ENCODE measurements at regions not wholly inside any gene's neighbourhood (a gene's known extent, or its start where the extent isn't known, plus 50 kb on each side); places are given as distances from the start of the nearest gene placed in this dataset.
"Not testable (repeated sequence)": the region's sequence is repeated elsewhere in the genome, so short reads cannot be mapped to it uniquely, and the experiment has no call there.

DNA sequence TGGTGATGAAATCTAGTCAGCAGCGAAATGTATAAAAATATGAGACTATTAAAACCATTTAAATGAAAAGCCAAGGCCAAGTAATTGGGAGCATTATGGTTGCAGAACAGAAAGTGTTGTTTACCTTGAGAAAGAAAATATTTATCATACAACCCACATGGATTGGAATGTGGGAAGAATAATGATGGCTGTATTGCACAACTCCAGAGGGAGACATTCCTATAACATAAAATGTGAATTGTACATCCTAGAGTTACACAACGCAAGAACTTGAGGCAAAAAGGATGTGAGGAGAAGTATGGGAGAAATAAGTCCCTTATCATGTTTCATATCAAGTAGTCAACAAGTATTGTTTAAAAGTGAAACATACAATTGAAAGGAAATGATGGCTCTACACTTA, 1014.0 kb upstream of the SEMA6A start:
- H3K4me3 ChIP-seq (ENCODE audit: low read length) = no peak overlapping the region
- no peaks in the 10 kb centered on the region for H3K27me3 ChIP-seq (ENCODE audit: control insufficient read depth, insufficient read depth, low read length)
- H3K9me3 ChIP-seq (ENCODE audit: control insufficient read depth, low read depth, low read length) = no peaks in the 10 kb centered on the region
- no peaks in the 10 kb centered on the region for H3K36me3 ChIP-seq (ENCODE audit: control insufficient read depth, low read depth, low read length)
- H3K4me1 ChIP-seq (ENCODE audit: control insufficient read depth, low read depth, low read length) = peaks cover 9% of the 10 kb centered on the region
- no peak overlapping the region for H3K9ac ChIP-seq (ENCODE audit: low read length)
- no peak overlapping the region for H3K27ac ChIP-seq (ENCODE audit: low read length)

DNA sequence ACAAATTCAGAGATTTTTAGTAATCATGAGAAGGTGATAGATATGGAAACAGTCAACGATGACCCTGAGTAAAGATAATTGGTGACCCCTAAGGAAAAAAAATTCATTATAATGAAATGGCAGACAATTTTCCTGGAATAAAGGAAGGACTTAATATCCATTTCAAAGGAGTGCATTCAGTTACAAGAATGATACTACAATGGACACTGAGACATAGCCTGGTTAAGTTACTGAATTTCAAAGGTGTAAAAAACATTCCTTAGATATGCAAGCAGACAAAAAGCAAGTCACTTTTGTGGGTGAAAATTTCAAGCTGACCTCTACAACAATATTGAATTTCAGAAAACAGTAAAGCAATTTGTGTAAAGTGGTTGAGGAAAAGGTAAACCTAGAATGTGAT, 1012.5 kb upstream of the SEMA6A start:
- H3K9ac ChIP-seq (ENCODE audit: low read length) = no peak overlapping the region
- no peak overlapping the region for H3K27ac ChIP-seq (ENCODE audit: low read length)
- H3K27me3 ChIP-seq (ENCODE audit: control insufficient read depth, insufficient read depth, low read length) = no peaks in the 10 kb centered on the region
- no peaks in the 10 kb centered on the region for H3K9me3 ChIP-seq (ENCODE audit: control insufficient read depth, low read depth, low read length)
- no peaks in the 10 kb centered on the region for H3K36me3 ChIP-seq (ENCODE audit: control insufficient read depth, low read depth, low read length)
- H3K4me1 ChIP-seq (ENCODE audit: control insufficient read depth, low read depth, low read length) = peaks cover 9% of the 10 kb centered on the region
- no peak overlapping the region for H3K4me3 ChIP-seq (ENCODE audit: low read length)

DNA sequence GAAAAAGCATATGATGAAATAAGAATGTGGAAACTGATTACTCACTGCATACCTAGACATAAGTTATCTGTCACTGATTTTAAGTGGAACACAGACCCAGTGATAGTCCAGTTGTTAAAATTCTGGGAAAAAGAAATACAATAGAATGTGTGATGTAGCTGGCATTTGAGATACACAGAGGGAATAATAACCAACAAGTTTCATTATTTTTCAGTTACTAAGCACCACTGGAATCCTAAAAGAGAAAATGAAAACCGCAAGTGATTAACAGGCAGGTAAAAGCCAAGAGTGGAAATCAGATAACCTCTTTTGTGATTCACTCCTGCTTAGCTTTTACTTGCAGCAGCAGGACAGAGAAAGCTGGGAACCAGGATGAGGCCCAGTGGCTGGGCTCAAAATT, 994.0 kb upstream of the SEMA6A start:
- Histone ChIP-seq H3K4me1 (ENCODE audit: control insufficient read depth, low read depth, low read length) (peaks cover 4% of the 10 kb centered on the region), H3K9ac (ENCODE audit: low read length) (no peak overlapping the region), H3K4me3 (ENCODE audit: low read length) (no peak overlapping the region), H3K27ac (ENCODE audit: low read length) (no peak overlapping the region), H3K27me3 (ENCODE audit: control insufficient read depth, insufficient read depth, low read length) (no peaks in the 10 kb centered on the region), H3K9me3 (ENCODE audit: control insufficient read depth, low read depth, low read length) (no peaks in the 10 kb centered on the region), H3K36me3 (ENCODE audit: control insufficient read depth, low read depth, low read length) (no peaks in the 10 kb centered on the region)

DNA sequence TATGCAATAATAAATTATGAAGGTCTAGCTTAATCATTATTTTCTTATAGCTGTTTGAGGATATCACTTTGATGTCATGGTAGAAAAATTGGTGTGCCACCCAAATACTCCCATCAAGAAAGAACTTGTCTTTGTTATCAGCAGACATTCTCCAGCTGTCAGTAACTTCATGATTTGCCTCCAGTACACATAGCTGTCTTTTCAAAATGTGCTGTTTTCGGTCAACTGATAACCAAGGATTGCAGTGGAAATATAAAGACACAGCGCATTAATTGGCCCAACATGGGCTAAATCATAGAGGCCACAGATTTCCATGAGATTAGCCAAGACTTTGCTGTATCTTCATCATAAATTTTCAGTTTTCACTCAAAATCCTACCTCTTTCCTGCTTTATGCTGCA, 993.5 kb upstream of the SEMA6A start:
- peaks cover 4% of the 10 kb centered on the region for H3K4me1 ChIP-seq (ENCODE audit: control insufficient read depth, low read depth, low read length)

DNA sequence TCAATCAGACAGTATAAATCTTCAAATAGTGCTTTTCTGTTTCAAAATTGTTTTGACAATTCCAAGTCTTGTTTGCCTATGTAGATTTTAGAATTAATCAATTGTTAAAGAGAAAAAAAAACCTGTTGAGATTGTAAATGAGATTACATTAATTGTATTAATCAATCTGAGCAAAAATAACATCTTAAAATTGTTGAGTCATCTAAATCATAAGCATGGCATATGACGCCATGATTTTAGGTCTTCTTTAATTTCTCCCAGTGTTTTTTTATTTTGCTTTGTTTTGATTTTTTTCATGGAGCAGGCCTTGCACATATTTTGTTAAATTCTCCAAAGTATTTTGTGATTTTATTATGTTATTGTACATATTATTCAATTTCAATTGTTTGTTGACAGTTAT, 988.0 kb upstream of the SEMA6A start:
- Histone ChIP-seq H3K4me1 (ENCODE audit: control insufficient read depth, low read depth, low read length) (no peaks in the 10 kb centered on the region), H3K27me3 (ENCODE audit: control insufficient read depth, insufficient read depth, low read length) (no peaks in the 10 kb centered on the region), H3K9ac (ENCODE audit: low read length) (no peak overlapping the region), H3K27ac (ENCODE audit: low read length) (no peak overlapping the region), H3K4me3 (ENCODE audit: low read length) (no peak overlapping the region), H3K9me3 (ENCODE audit: control insufficient read depth, low read depth, low read length) (no peaks in the 10 kb centered on the region), H3K36me3 (ENCODE audit: control insufficient read depth, low read depth, low read length) (no peaks in the 10 kb centered on the region)

More for the DNA sequence above, 993.5 kb upstream of the SEMA6A start:
- no peak overlapping the region for H3K27ac ChIP-seq (ENCODE audit: low read length)
- H3K27me3 ChIP-seq (ENCODE audit: control insufficient read depth, insufficient read depth, low read length) = no peaks in the 10 kb centered on the region
- H3K4me3 ChIP-seq (ENCODE audit: low read length) = no peak overlapping the region
- no peaks in the 10 kb centered on the region for H3K36me3 ChIP-seq (ENCODE audit: control insufficient read depth, low read depth, low read length)
- no peak overlapping the region for H3K9ac ChIP-seq (ENCODE audit: low read length)
- H3K9me3 ChIP-seq (ENCODE audit: control insufficient read depth, low read depth, low read length) = no peaks in the 10 kb centered on the region

DNA sequence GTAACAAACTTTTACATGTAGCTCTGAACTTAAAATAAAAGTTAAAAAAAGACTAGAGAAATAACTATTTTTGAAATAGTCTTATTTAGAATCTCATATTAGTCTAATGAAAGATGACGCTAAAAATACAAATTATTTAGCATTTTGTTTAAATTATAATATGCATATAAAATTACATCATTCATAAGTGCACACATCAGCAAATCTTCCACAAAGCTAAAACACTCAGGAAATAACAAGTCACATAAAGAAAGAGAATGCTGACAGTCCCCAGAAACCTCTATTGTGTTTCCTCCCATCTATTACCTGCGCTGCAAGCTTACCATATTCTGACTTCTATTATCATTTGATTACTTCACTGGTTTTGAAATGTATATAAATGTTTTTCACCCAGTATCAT, 986.9 kb upstream of the SEMA6A start:
- Histone ChIP-seq H3K9me3 (ENCODE audit: control insufficient read depth, low read depth, low read length) (no peaks in the 10 kb centered on the region), H3K27me3 (ENCODE audit: control insufficient read depth, insufficient read depth, low read length) (no peaks in the 10 kb centered on the region), H3K4me3 (ENCODE audit: low read length) (no peak overlapping the region), H3K9ac (ENCODE audit: low read length) (no peak overlapping the region), H3K36me3 (ENCODE audit: control insufficient read depth, low read depth, low read length) (no peaks in the 10 kb centered on the region), H3K27ac (ENCODE audit: low read length) (no peak overlapping the region), H3K4me1 (ENCODE audit: control insufficient read depth, low read depth, low read length) (no peaks in the 10 kb centered on the region)

DNA sequence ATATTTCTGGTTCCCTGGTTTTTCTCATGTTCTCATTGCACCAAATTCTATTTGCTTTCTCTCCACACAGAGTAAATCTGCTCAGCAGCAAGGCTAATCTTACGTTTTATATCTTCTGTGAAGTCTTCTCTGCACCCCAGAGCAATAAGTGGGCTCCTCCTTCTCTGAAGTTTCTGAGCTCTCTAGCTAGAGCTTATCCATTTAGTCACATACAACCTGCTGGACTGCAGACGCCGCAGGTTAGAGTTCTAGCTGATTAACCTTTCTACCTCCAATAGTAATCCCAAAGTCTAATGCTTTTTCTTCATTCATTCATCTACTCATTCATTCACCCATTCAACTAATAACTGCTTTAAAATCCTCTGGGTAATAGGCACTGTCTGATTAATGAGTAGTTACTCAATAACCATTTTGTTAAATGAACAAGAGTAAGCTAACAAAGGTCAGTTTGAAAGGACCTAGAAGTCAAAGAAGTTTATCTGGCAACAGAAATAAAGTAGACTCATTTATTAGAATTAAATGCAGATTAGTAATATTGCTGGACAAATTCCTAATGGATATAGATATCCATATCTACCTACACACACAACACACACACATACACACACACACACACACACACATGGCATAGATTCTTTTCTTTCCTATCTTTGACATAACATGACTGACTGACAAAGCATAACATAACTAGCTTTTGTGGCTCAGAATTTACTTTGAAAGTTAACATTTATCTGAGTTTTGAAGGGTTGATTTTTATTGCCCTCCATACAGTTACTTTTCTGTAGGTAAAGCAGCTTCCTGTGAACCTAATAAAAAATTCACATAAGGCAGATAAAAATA, 984.6 kb upstream of the SEMA6A start:
- no peak overlapping the region for H3K4me3 ChIP-seq (ENCODE audit: low read length)
- H3K9ac ChIP-seq (ENCODE audit: low read length) = no peak overlapping the region
- no peaks in the 10 kb centered on the region for H3K4me1 ChIP-seq (ENCODE audit: control insufficient read depth, low read depth, low read length)
- H3K27me3 ChIP-seq (ENCODE audit: control insufficient read depth, insufficient read depth, low read length) = no peaks in the 10 kb centered on the region
- H3K27ac ChIP-seq (ENCODE audit: low read length) = no peak overlapping the region
- no peaks in the 10 kb centered on the region for H3K9me3 ChIP-seq (ENCODE audit: control insufficient read depth, low read depth, low read length)
- no peaks in the 10 kb centered on the region for H3K36me3 ChIP-seq (ENCODE audit: control insufficient read depth, low read depth, low read length)

DNA sequence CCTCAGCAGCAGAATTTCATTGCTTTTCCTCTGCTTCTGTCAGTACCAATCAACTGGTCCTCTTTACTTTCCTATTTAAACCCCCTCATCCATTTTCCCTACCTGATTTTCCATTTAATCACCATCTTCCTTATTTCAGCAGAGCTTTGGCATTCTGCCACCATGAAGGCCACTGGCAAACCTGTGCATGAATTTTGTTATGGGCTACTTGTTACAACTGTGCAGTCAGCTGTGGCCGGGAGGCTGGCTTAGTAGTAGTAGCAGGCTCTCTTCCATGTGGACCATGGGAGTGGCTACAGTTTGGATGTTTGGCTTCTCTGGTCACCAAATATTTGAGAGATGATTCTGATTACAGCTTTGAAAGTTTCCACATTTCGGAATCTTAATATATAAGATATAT, 976.6 kb upstream of the SEMA6A start:
- H3K4me3 ChIP-seq (ENCODE audit: low read length) = no peak overlapping the region
- H3K9me3 ChIP-seq (ENCODE audit: control insufficient read depth, low read depth, low read length) = no peaks in the 10 kb centered on the region
- no peaks in the 10 kb centered on the region for H3K27me3 ChIP-seq (ENCODE audit: control insufficient read depth, insufficient read depth, low read length)
- no peaks in the 10 kb centered on the region for H3K4me1 ChIP-seq (ENCODE audit: control insufficient read depth, low read depth, low read length)
- H3K9ac ChIP-seq (ENCODE audit: low read length) = no peak overlapping the region
- no peak overlapping the region for H3K27ac ChIP-seq (ENCODE audit: low read length)
- H3K36me3 ChIP-seq (ENCODE audit: control insufficient read depth, low read depth, low read length) = no peaks in the 10 kb centered on the region

DNA sequence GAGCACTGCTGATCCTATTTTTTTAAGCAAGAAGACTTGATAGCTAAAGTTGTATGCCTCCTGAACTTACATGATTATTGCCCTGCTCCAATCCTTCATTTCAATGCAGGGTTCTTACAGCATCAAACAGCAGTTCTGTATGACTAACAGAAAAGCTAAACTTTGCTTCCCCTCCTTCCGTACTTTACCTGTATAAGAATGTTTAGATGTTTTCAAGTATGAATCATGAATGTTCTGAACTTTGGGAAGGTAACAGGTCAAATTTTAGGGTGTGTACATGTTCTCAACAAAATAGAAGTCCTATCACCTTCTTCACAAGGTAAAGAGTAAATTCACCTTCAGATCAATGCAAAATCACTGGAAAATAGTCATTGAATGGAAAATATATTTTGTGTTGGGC, 972.6 kb upstream of the SEMA6A start:
- Histone ChIP-seq H3K27me3 (ENCODE audit: control insufficient read depth, insufficient read depth, low read length) (no peaks in the 10 kb centered on the region), H3K9ac (ENCODE audit: low read length) (no peak overlapping the region), H3K4me1 (ENCODE audit: control insufficient read depth, low read depth, low read length) (no peaks in the 10 kb centered on the region), H3K9me3 (ENCODE audit: control insufficient read depth, low read depth, low read length) (no peaks in the 10 kb centered on the region), H3K4me3 (ENCODE audit: low read length) (no peak overlapping the region), H3K36me3 (ENCODE audit: control insufficient read depth, low read depth, low read length) (no peaks in the 10 kb centered on the region), H3K27ac (ENCODE audit: low read length) (no peak overlapping the region)

DNA sequence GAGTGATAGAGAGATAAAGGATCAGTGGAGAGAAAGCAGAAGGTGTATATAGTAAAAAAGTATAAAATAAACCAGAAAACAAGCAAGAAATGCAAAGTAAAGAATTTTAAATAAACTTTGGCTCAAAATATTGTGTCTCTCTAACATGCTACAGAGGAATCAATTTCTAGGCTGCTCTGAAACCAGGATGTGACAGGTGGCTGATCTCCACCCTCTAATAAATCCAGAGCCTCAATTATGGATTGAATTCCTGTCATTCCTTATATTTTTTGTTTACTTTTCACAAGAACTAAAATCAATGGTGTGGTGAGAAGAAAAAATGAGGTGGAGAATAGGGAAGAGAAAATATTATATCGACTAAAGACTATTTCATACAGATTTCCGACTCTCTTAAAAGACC, 965.1 kb upstream of the SEMA6A start:
- H3K9ac ChIP-seq (ENCODE audit: low read length) = no peak overlapping the region
- H3K4me3 ChIP-seq (ENCODE audit: low read length) = no peak overlapping the region
- H3K36me3 ChIP-seq (ENCODE audit: control insufficient read depth, low read depth, low read length) = no peaks in the 10 kb centered on the region
- no peaks in the 10 kb centered on the region for H3K4me1 ChIP-seq (ENCODE audit: control insufficient read depth, low read depth, low read length)
- no peaks in the 10 kb centered on the region for H3K27me3 ChIP-seq (ENCODE audit: control insufficient read depth, insufficient read depth, low read length)
- H3K9me3 ChIP-seq (ENCODE audit: control insufficient read depth, low read depth, low read length) = no peaks in the 10 kb centered on the region
- no peak overlapping the region for H3K27ac ChIP-seq (ENCODE audit: low read length)

DNA sequence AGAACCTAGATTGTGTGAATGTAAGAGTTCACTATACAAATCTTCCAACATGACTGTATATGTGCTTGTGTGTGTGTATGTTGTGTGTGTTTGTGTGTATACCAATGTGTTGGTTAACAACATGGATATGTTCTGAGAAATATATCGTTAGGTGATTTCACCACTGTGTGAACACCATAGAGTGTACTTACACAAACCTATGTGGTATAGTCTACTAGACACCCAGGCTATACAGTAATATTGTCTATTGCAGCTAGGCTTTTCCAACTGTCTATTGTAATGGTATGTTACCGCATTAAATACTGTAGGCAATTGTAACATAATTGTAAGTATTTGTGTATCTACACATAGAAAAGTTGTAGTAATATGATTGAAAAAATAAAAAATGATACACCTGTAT, 959.2 kb upstream of the SEMA6A start:
- no peak overlapping the region for H3K4me3 ChIP-seq (ENCODE audit: low read length)
- no peaks in the 10 kb centered on the region for H3K36me3 ChIP-seq (ENCODE audit: control insufficient read depth, low read depth, low read length)
- no peaks in the 10 kb centered on the region for H3K9me3 ChIP-seq (ENCODE audit: control insufficient read depth, low read depth, low read length)
- H3K9ac ChIP-seq (ENCODE audit: low read length) = no peak overlapping the region
- H3K27me3 ChIP-seq (ENCODE audit: control insufficient read depth, insufficient read depth, low read length) = no peaks in the 10 kb centered on the region
- H3K27ac ChIP-seq (ENCODE audit: low read length) = no peak overlapping the region
- H3K4me1 ChIP-seq (ENCODE audit: control insufficient read depth, low read depth, low read length) = no peaks in the 10 kb centered on the region

DNA sequence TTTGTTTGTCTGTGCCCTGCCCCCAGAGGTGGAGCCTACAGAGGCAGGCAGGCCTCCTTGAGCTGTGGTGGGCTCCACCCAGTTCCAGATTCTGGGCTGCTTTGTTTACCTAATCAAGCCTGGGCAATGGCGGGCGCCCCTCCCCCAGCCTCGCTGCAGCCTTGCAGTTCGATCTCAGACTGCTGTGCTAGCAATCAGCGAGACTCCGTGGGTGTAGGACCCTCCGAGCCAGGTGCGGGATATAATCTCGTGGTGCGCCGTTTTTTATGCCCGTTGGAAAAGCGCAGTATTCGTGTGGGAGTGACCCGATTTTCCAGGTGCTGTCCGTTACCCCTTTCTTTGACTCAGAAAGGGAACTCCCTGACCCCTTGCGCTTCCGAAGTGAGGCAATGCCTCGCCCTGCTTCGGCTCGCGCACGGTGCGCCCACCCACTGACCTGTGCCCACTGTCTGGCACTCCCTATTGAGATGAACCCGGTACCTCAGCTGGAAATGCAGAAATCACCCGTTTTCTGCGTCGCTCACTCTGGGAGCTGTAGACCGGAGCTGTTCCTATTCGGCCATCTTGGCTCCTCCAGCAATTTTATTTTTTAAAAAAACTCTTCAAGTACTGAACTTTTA, 958.5 kb upstream of the SEMA6A start:
- H3K27me3 ChIP-seq (ENCODE audit: control insufficient read depth, insufficient read depth, low read length); H3K4me3 ChIP-seq (ENCODE audit: low read length); H3K27ac ChIP-seq (ENCODE audit: low read length); H3K9ac ChIP-seq (ENCODE audit: low read length); H3K4me1 ChIP-seq (ENCODE audit: control insufficient read depth, low read depth, low read length); H3K9me3 ChIP-seq (ENCODE audit: control insufficient read depth, low read depth, low read length); H3K36me3 ChIP-seq (ENCODE audit: control insufficient read depth, low read depth, low read length): not testable (repeated sequence)
